Ascending aorta (tissue), 2 donors: ENCODE measurements at regions not wholly inside any gene's neighbourhood (a gene's known extent, or its start where the extent isn't known, plus 50 kb on each side); places are given as distances from the start of the nearest gene placed in this dataset.
A peak's percentile ranks its signal among the peaks of the same experiment; 100 is the strongest.

ENCODE experiments used
- DNase-seq, 2 donors: peaks; one replicate each; pipeline ENCODE4 v3.0.0-alpha.2; 2019; ENCODE audit warnings: low spot score in 2 of 2
- H3K27ac ChIP-seq, 2 donors: fragments of 200-600 bp; sonication (generic); one replicate each; pipeline ENCODE4 v1.5.1; 2016 to 2017; ENCODE audit warnings: mild to moderate bottlenecking in 1 of 2
- H3K27me3 ChIP-seq: fragments of 200-600 bp; sonication (generic); one replicate; pipeline ENCODE4 v1.5.1; 2017
- H3K36me3 ChIP-seq, 2 donors: fragments of 200-600 bp; sonication (generic); one replicate each; pipeline ENCODE4 v1.5.1; 2016
- H3K4me1 ChIP-seq, 2 donors: fragments of 200-600 bp; sonication (generic); one replicate each; pipeline ENCODE4 v1.5.1; 2016 to 2017; ENCODE audit warnings: mild to moderate bottlenecking in 1 of 2
- H3K4me3 ChIP-seq, 2 donors: fragments of 200-600 bp; sonication (generic); one replicate each; pipeline ENCODE4 v1.5.1; 2016 to 2017; ENCODE audit warnings: mild to moderate bottlenecking in 1 of 2
- H3K9me3 ChIP-seq, 2 donors: fragments of 200-600 bp; sonication (generic); one replicate each; pipeline ENCODE4 v1.5.1; 2016
- CTCF ChIP-seq, 3 experiments: fragments of 200-600 bp in 2 of 3; fragments of 450-650 bp in 1 of 3; sonication (generic) in 2 of 3; IDR thresholded peaks; one replicate each; pipeline ENCODE4 v1.5.1; 2016 to 2019; ENCODE audit warnings: antibody characterized with exemption in 3 of 3, mild to moderate bottlenecking in 1 of 3, moderate library complexity in 1 of 3
- intact Hi-C: fragments of 100-400 bp; cut with DNase I; formaldehyde crosslinking; loops from one replicate; pipeline ENCODE4 v1.15.1; 2023

GRCh38 chr2:217276433-217276832 lies 416.6 kb upstream of the TNP1 start:
- Histone ChIP-seq H3K36me3 (no peaks in the 10 kb centered on the region), H3K4me1 (peaks cover 0 to 15% of the 10 kb centered on the region in 2 donors), H3K27ac (no peak overlapping the region), H3K9me3 (no peaks in the 10 kb centered on the region), H3K4me3 (no peak overlapping the region), H3K27me3 (no peaks in the 10 kb centered on the region)
- DNase-seq = no peak
- intact Hi-C loops = loop anchor here (5.0 kb wide), 2 partner anchors 231 to 579 kb away; partner anchors contain the start of gene IGFBP5
- no peak for TF ChIP-seq CTCF (IDR thresholded peaks at IDR 0.05)

- Histone ChIP-seq H3K4me3 (no peak overlapping the region), H3K27me3 (no peaks in the 10 kb centered on the region), H3K4me1 (peaks cover 0 to 15% of the 10 kb centered on the region in 2 donors), H3K9me3 (no peaks in the 10 kb centered on the region), H3K36me3 (no peaks in the 10 kb centered on the region), H3K27ac (no peak overlapping the region)
- TF ChIP-seq CTCF (IDR thresholded peaks at IDR 0.05) = no peak
- intact Hi-C loops = loop anchor here (5.0 kb wide), 2 partner anchors 232 to 578 kb away; partner anchors contain the start of gene IGFBP5
- DNase-seq = no peak
Observed at GRCh38 chr2:217275091-217275490, 415.2 kb upstream of the TNP1 start.

- DNase-seq = no peak
- H3K36me3 ChIP-seq = no peaks in the 10 kb centered on the region
- H3K27ac ChIP-seq = no peak overlapping the region
- no peak for TF ChIP-seq CTCF (IDR thresholded peaks at IDR 0.05)
- no peaks in the 10 kb centered on the region for H3K27me3 ChIP-seq
- H3K4me1 ChIP-seq = peaks cover 0 to 13% of the 10 kb centered on the region in 2 donors
- H3K4me3 ChIP-seq = no peak overlapping the region
- no peaks in the 10 kb centered on the region for H3K9me3 ChIP-seq
- intact Hi-C loops = no loop called here
Observed at GRCh38 chr2:217274578-217274977, 414.7 kb upstream of the TNP1 start.

GRCh38 chr2:217273851-217274250 lies 414.0 kb upstream of the TNP1 start:
- H3K27me3 ChIP-seq = no peaks in the 10 kb centered on the region
- H3K4me1 ChIP-seq = peaks cover 0 to 9% of the 10 kb centered on the region in 2 donors
- intact Hi-C loops = no loop called here
- TF ChIP-seq CTCF (IDR thresholded peaks at IDR 0.05) = no peak
- H3K9me3 ChIP-seq = no peaks in the 10 kb centered on the region
- H3K36me3 ChIP-seq = no peaks in the 10 kb centered on the region
- H3K4me3 ChIP-seq = no peak overlapping the region
- no peak for DNase-seq
- H3K27ac ChIP-seq = no peak overlapping the region

GRCh38 chr2:217273162-217273561 lies 413.3 kb upstream of the TNP1 start:
- intact Hi-C loops = no loop called here
- Histone ChIP-seq H3K9me3 (no peaks in the 10 kb centered on the region), H3K27ac (no peak overlapping the region), H3K4me3 (no peak overlapping the region), H3K27me3 (no peaks in the 10 kb centered on the region), H3K36me3 (no peaks in the 10 kb centered on the region), H3K4me1 (peaks cover 0 to 9% of the 10 kb centered on the region in 2 donors)
- no peak for DNase-seq
- no peak for TF ChIP-seq CTCF (IDR thresholded peaks at IDR 0.05)

- H3K36me3 ChIP-seq = no peaks in the 10 kb centered on the region
- H3K27ac ChIP-seq = peak overlapping the region; percentile 17 to 27
- peaks cover 0 to 9% of the 10 kb centered on the region in 2 donors for H3K4me1 ChIP-seq
- no peak for DNase-seq
- H3K4me3 ChIP-seq = no peak overlapping the region
- no peak for TF ChIP-seq CTCF (IDR thresholded peaks at IDR 0.05)
- H3K9me3 ChIP-seq = no peaks in the 10 kb centered on the region
- no peaks in the 10 kb centered on the region for H3K27me3 ChIP-seq
- intact Hi-C loops = no loop called here
Observed at GRCh38 chr2:217271813-217272212, 411.9 kb upstream of the TNP1 start.
